Lung (tissue), 9 donors: ENCODE measurements at regions not wholly inside any gene's neighbourhood (a gene's known extent, or its start where the extent isn't known, plus 50 kb on each side); places are given as distances from the start of the nearest gene placed in this dataset.
"Not testable (repeated sequence)": the region's sequence is repeated elsewhere in the genome, so short reads cannot be mapped to it uniquely, and the experiment has no call there.

ENCODE experiments used
- ATAC-seq: fragments of 200-7000 bp; cut with Tn5 transposase; one replicate; pipeline ENCODE4 v1.9.1; 2020; ENCODE audit warnings: moderate number of reproducible peaks; ENCODE audit not compliant: insufficient read depth, low FRiP score
- DNase-seq, 3 donors: peaks; one replicate each; pipeline ENCODE4 v3.0.0-alpha.2; 2013 to 2017
- H3K27ac ChIP-seq, 2 donors: one replicate each; pipeline ENCODE4 v1.5.1; 2013; ENCODE audit warnings: mild to moderate bottlenecking in 2 of 2, moderate library complexity in 2 of 2, control low read depth in 1 of 2, inconsistent platforms in 1 of 2, low read depth in 1 of 2, low read length in 1 of 2
- H3K27me3 ChIP-seq, 3 donors: one replicate each; pipeline ENCODE4 v1.5.1; 2013; ENCODE audit warnings: low read length in 2 of 3; ENCODE audit not compliant: control insufficient read depth in 3 of 3, insufficient read depth in 3 of 3
- H3K36me3 ChIP-seq, 4 donors: one replicate each; pipeline ENCODE4 v1.5.1; 2013; ENCODE audit warnings: low read length in 4 of 4, mild to moderate bottlenecking in 1 of 4, moderate library complexity in 1 of 4; ENCODE audit not compliant: control insufficient read depth in 4 of 4, insufficient read depth in 4 of 4
- H3K4me1 ChIP-seq, 5 donors: one replicate each; pipeline ENCODE4 v1.5.1; 2013; ENCODE audit warnings: low read length in 5 of 5, mild to moderate bottlenecking in 2 of 5, moderate library complexity in 1 of 5; ENCODE audit not compliant: control insufficient read depth in 5 of 5, insufficient read depth in 5 of 5
- H3K4me3 ChIP-seq: one replicate; pipeline ENCODE4 v1.5.1; 2013; ENCODE audit warnings: mild to moderate bottlenecking, control low read depth, moderate library complexity
- H3K9ac ChIP-seq, 2 donors: one replicate each; pipeline ENCODE4 v1.5.1; 2013; ENCODE audit warnings: low read length in 2 of 2, control low read depth in 1 of 2; ENCODE audit not compliant: insufficient read depth in 1 of 2
- H3K9me3 ChIP-seq, 4 donors: one replicate each; pipeline ENCODE4 v1.5.1; 2013; ENCODE audit warnings: low read length in 3 of 4, mild to moderate bottlenecking in 1 of 4, moderate library complexity in 1 of 4; ENCODE audit not compliant: control insufficient read depth in 4 of 4, insufficient read depth in 3 of 4
- WGBS, 2 donors: extraction: QIAGEN DNeasy Blood & Tissue Kit; methylation state at CpG; one replicate each; pipeline ENCODE4 v1.1.7; 2013; 5-methylcytosine and 5-hydroxymethylcytosine counted together
- donor health status: Bipolar disorder and iron deficiency.
- donor health status: healthy.
- donor health status: DM: yes; HTN: yes; CAD: no.

- H3K27ac ChIP-seq, H3K4me3 ChIP-seq, ATAC-seq, H3K9ac ChIP-seq, H3K27me3 ChIP-seq, DNase-seq, H3K4me1 ChIP-seq, H3K36me3 ChIP-seq: not testable (repeated sequence)
- peaks cover 0 to 10% (median 0%) of the 10 kb centered on the region in 4 donors for H3K9me3 ChIP-seq
- 56 to 67% methylated on average over 17 to 25 of the region's 25 CpGs for WGBS, 2 donors
Observed at GRCh38 chr2:131831450-131832208, 303.9 kb downstream of the CCDC74A start.

- H3K4me1 ChIP-seq, H3K9ac ChIP-seq, DNase-seq, ATAC-seq, H3K4me3 ChIP-seq, H3K27ac ChIP-seq, H3K36me3 ChIP-seq, H3K27me3 ChIP-seq: not testable (repeated sequence)
- H3K9me3 ChIP-seq, result peaks cover 0 to 10% (median 0%) of the 10 kb centered on the region in 4 donors
- WGBS, 2 donors, result 93 to 98% methylated on average over 7 to 10 of the region's 10 CpGs
Observed at GRCh38 chr2:131832209-131832780, 304.6 kb downstream of the CCDC74A start.

- H3K9ac ChIP-seq, H3K27ac ChIP-seq, H3K4me3 ChIP-seq, DNase-seq, H3K9me3 ChIP-seq, H3K36me3 ChIP-seq, H3K27me3 ChIP-seq, ATAC-seq, H3K4me1 ChIP-seq: not testable (repeated sequence)
- 42 to 87% methylated on average over 3 to 4 of the region's 4 CpGs for WGBS, 2 donors
Observed at GRCh38 chr2:131832917-131833316, 305.2 kb downstream of the CCDC74A start.

DNA sequence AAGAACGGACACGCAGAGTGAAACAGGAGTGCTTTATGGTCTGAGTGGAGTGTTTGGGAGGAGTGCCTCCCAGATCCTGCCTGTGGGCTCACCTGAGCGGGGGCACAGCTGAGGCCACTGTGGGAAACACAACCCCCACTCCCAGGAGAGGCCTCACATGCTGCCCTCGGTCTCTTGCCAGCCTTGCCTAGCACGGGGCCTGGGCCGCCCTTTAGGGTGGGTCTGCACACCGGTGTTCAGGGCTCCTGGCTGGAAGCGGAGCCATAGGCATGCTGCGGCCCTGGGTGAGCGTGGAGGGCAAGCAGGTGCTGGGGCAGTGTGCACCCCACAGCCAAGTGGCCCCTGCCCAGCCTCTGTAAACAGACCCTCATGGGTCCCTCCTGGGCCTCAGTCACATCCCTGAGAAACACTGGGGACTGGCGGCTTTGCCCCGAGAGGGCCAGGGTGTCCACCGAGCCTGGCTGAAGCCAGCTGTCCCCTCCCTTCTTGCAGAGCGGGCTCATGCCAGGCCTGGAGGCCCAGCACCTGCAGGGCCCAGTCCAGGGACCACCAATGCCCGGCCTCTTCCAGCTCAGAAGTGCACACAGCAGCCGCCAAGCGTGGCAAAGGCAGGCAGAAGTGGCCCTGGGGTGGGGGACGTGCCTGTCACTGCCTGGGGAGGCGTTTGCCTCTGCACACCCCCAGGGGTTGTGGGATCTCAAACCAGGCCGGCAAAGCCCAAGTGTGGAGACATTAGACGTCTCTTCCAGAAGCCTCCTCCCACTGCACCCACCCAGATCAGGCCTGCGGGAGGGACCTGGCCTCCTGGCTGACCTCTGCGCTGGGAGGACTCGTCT, 305.9 kb downstream of the CCDC74A start:
- H3K9me3 ChIP-seq, H3K4me1 ChIP-seq, H3K9ac ChIP-seq, H3K4me3 ChIP-seq, ATAC-seq, H3K27ac ChIP-seq, DNase-seq, H3K36me3 ChIP-seq, H3K27me3 ChIP-seq: not testable (repeated sequence)
- 80 to 82% methylated on average over 16 to 24 of the region's 24 CpGs for WGBS, 2 donors

DNA sequence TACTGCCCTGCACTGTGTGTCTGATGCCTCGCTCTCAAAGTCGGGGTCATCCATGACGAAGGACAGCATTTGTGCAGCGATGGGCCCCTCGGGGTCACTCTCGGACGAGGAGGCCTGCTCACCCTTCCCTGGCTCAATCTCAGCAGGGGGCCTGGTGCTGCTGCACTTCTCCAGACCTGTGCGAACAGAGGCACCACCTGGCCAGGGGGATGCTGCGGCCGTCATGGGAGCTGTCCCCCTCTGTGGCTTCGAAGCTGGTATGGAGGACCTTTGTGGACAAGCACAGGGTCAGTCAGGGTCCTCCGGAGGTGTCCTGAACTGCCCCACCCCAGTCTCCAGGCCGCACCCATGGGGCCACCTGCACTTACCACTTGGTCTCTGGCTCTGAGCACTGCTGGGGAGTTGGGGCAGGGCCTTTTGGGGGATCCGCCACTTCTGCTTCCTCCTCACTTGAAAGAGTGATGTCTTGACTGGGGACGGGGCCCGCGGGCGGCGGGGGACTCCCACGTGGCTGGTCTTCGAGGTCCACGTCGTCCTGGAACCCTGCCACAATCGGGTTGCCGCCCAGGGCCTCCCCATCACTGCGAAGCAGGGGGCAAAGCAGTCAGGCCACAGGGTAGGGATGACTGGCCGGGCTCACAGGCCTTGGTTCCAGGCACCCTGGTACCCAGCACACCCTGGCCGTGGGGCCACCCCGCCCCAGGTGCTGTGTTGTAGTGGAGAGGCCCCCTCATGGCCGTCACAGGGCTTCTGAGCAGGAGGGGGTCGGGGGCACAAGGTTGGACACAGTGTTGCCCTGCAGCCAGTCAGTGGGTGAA, 306.7 kb downstream of the CCDC74A start:
- not testable (repeated sequence) for H3K36me3 ChIP-seq, H3K9ac ChIP-seq, H3K4me1 ChIP-seq, DNase-seq, H3K27ac ChIP-seq, H3K4me3 ChIP-seq, H3K27me3 ChIP-seq, H3K9me3 ChIP-seq, ATAC-seq
- WGBS, 2 donors, result 87 to 93% methylated on average over 30 to 31 of the region's 31 CpGs

GRCh38 chr2:131835022-131835421, 307.3 kb downstream of the CCDC74A start:
- not testable (repeated sequence) for H3K36me3 ChIP-seq, H3K27me3 ChIP-seq, H3K4me1 ChIP-seq, H3K9ac ChIP-seq, H3K4me3 ChIP-seq, DNase-seq, H3K9me3 ChIP-seq, H3K27ac ChIP-seq, ATAC-seq
- WGBS, 2 donors, result 82 to 85% methylated on average over 9 of the region's 9 CpGs
